Thoracic aorta (tissue), 2 donors: ENCODE measurements at regions not wholly inside any gene's neighbourhood (a gene's known extent, or its start where the extent isn't known, plus 50 kb on each side); places are given as distances from the start of the nearest gene placed in this dataset.

Source experiments
- ATAC-seq: fragments of 150-250 bp; one replicate; pipeline ENCODE4 v1.8.0; 2017; ENCODE audit warnings: low read depth; ENCODE audit not compliant: insufficient number of reproducible peaks, low FRiP score
- DNase-seq: peaks from one replicate; pipeline ENCODE4 v3.0.0-alpha.2; 2020; ENCODE audit warnings: low spot score
- H3K27ac ChIP-seq, 2 donors: fragments of 200-600 bp; sonication (generic); 1 replicate in 1 of 2; 2 replicates in 1 of 2; pipeline ENCODE4 v1.5.1; 2016; ENCODE audit warnings: mild to moderate bottlenecking in 2 of 2, moderate library complexity in 2 of 2
- H3K27me3 ChIP-seq: fragments of 200-600 bp; sonication (generic); replicated peaks from 2 replicates; pipeline ENCODE4 v1.6.0; 2016; ENCODE audit warnings: mild to moderate bottlenecking; ENCODE audit not compliant: insufficient read depth
- H3K36me3 ChIP-seq: fragments of 200-600 bp; sonication (generic); one replicate; pipeline ENCODE4 v1.5.1; 2016
- H3K4me1 ChIP-seq, 2 donors: fragments of 200-600 bp; sonication (generic); 1 replicate in 1 of 2; 2 replicates in 1 of 2; pipeline versions ENCODE4 v1.5.1 to v1.6.0; 2016; ENCODE audit warnings: low read depth in 2 of 2, mild to moderate bottlenecking in 1 of 2; ENCODE audit not compliant: control insufficient read depth in 1 of 2
- H3K4me3 ChIP-seq: fragments of 200-600 bp; sonication (generic); 2 replicates; pipeline ENCODE4 v1.5.1; 2016; ENCODE audit warnings: mild to moderate bottlenecking
- H3K9me3 ChIP-seq: fragments of 200-600 bp; sonication (generic); 2 replicates; pipeline ENCODE4 v1.5.1; 2016
- CTCF ChIP-seq: fragments of 200-600 bp; sonication (generic); IDR thresholded peaks from one replicate; pipeline ENCODE4 v1.5.1; 2019; ENCODE audit warnings: antibody characterized with exemption

- no peaks in the 10 kb centered on the region for H3K36me3 ChIP-seq
- no peak overlapping the region for H3K4me3 ChIP-seq
- ATAC-seq (no peak), DNase-seq (no peak)
- no peaks in the 10 kb centered on the region for H3K4me1 ChIP-seq
- H3K27me3 ChIP-seq, result no peaks in the 10 kb centered on the region
- H3K9me3 ChIP-seq, result no peaks in the 10 kb centered on the region
- H3K27ac ChIP-seq, result no peak overlapping the region
- TF ChIP-seq CTCF, result no peak
These were observed 245.4 kb downstream of the IPO8 start for GRCh38 chr12:30450226-30450625.

- H3K27ac ChIP-seq, result no peak overlapping the region
- H3K36me3 ChIP-seq, result no peaks in the 10 kb centered on the region
- H3K4me1 ChIP-seq, result no peaks in the 10 kb centered on the region
- H3K27me3 ChIP-seq, result no peaks in the 10 kb centered on the region
- no peaks in the 10 kb centered on the region for H3K9me3 ChIP-seq
- H3K4me3 ChIP-seq, result no peak overlapping the region
- DNase-seq (no peak), ATAC-seq (no peak)
- no peak for TF ChIP-seq CTCF
These were observed 247.6 kb downstream of the IPO8 start for GRCh38 chr12:30448038-30448437.

GRCh38 chr12:30447061-30447750 lies 248.5 kb downstream of the IPO8 start:
- no peak for TF ChIP-seq CTCF

GRCh38 chr12:30442461-30442860 lies 253.2 kb downstream of the IPO8 start:
- H3K27me3 ChIP-seq, result no peaks in the 10 kb centered on the region
- H3K9me3 ChIP-seq, result no peaks in the 10 kb centered on the region
- no peak overlapping the region for H3K27ac ChIP-seq
- H3K4me1 ChIP-seq, result no peaks in the 10 kb centered on the region
- no peak for TF ChIP-seq CTCF
- no peak for ATAC-seq
- DNase-seq, result no peak
- H3K36me3 ChIP-seq, result no peaks in the 10 kb centered on the region
- H3K4me3 ChIP-seq, result no peak overlapping the region

More at GRCh38 chr12:30447061-30447750, 248.5 kb downstream of the IPO8 start:
- no peaks in the 10 kb centered on the region for H3K27me3 ChIP-seq
- no peak overlapping the region for H3K4me3 ChIP-seq
- ATAC-seq (no peak), DNase-seq (no peak)
- H3K36me3 ChIP-seq, result no peaks in the 10 kb centered on the region
- H3K9me3 ChIP-seq, result no peaks in the 10 kb centered on the region
- H3K27ac ChIP-seq, result no peak overlapping the region
- no peaks in the 10 kb centered on the region for H3K4me1 ChIP-seq

GRCh38 chr12:30440826-30441602 lies 254.7 kb downstream of the IPO8 start:
- no peak for ATAC-seq
- no peaks in the 10 kb centered on the region for H3K36me3 ChIP-seq
- H3K27me3 ChIP-seq, result no peaks in the 10 kb centered on the region
- DNase-seq, result no peak
- H3K27ac ChIP-seq, result no peak overlapping the region
- H3K4me3 ChIP-seq, result no peak overlapping the region
- no peak for TF ChIP-seq CTCF
- H3K9me3 ChIP-seq, result no peaks in the 10 kb centered on the region
- H3K4me1 ChIP-seq, result no peaks in the 10 kb centered on the region
